HepG2 (cell line): ENCODE measurements at regions not wholly inside any gene's neighbourhood (a gene's known extent, or its start where the extent isn't known, plus 50 kb on each side); places are given as distances from the start of the nearest gene placed in this dataset.

Experiments
- ATAC-seq: fragments of 200-7000 bp; cut with Tn5 transposase; 3 replicates; pipeline ENCODE4 v1.9.1; 2020; ENCODE audit warnings: mild to moderate bottlenecking, moderate library complexity
- BruUV-seq: library from RNA; stranded (reverse); fragments of 400-500 nt; replicated peaks from 2 replicates; lab custom pipeline; 2021; lab: Mats Ljungman, UMichigan
- CTCF ChIA-PET: fragments of 300-600 bp; formaldehyde crosslinking; extraction: SDS; loops from one replicate; lab custom pipeline; 2021; ENCODE audit warnings: low total read pairs, inconsistent platforms, low intra/inter-chr PET ratio; lab: Yijun Ruan, JAX
- POLR2A ChIA-PET: fragments of 350-600 bp; sonication (Branson Sonifier 250); formaldehyde crosslinking; loops from one replicate; lab custom pipeline; 2020; ENCODE audit warnings: antibody characterized with exemption, inconsistent platforms; lab: Yijun Ruan, JAX
- DNase-seq: peaks from one replicate; pipeline ENCODE4 v3.0.0-alpha.2; 2015; ENCODE audit warnings: low spot score
- FAIRE-seq: peaks from 3 replicates; lab custom pipeline; 2011; peaks lifted over from hg19 to GRCh38; lab: Jason Lieb, UNC
- H2AFZ ChIP-seq: one replicate; pipeline ENCODE4 v1.6.1; 2011; ENCODE audit warnings: low read length, inconsistent platforms
- H3K27ac ChIP-seq: fragments of 300-600 bp; 3 replicates; pipeline ENCODE4 v1.8.0; 2011; ENCODE audit warnings: mixed run types, mild to moderate bottlenecking, mixed read lengths, low read length, inconsistent platforms; ENCODE audit not compliant: insufficient read depth; ENCODE audit errors: extremely low read length
- H3K27me3 ChIP-seq, 2 experiments: fragments of 200-600 bp in 1 of 2; 2 replicates in 1 of 2; 3 replicates in 1 of 2; pipeline versions ENCODE4 v1.6.0 to v1.8.0; 2011; ENCODE audit warnings: low read length in 2 of 2, mild to moderate bottlenecking in 2 of 2, moderate library complexity in 2 of 2, inconsistent platforms in 1 of 2; ENCODE audit not compliant: insufficient read depth in 2 of 2, control insufficient read depth in 1 of 2
- H3K36me3 ChIP-seq, 2 experiments: fragments of 200-600 bp in 1 of 2; replicated peaks in 1 of 2; 2 replicates in 1 of 2; 3 replicates in 1 of 2; pipeline versions ENCODE4 v1.5.1 to v1.8.0; 2011; ENCODE audit warnings: low read length in 2 of 2, inconsistent platforms in 1 of 2; ENCODE audit not compliant: insufficient read depth in 2 of 2, control insufficient read depth in 1 of 2
- H3K4me1 ChIP-seq: 2 replicates; pipeline ENCODE4 v1.5.1; 2012; ENCODE audit warnings: low read length, inconsistent platforms; ENCODE audit not compliant: insufficient read depth
- H3K4me2 ChIP-seq: 2 replicates; pipeline ENCODE4 v1.6.0; 2011; ENCODE audit warnings: low read depth, low read length, inconsistent platforms
- H3K4me3 ChIP-seq, 3 experiments: fragments of 200-600 bp in 1 of 3; sonication (generic), shearing (Covaris generic) in 1 of 3; replicated peaks in 1 of 3; 2 replicates each; pipeline ENCODE4 v1.5.1; 2011 to 2016; ENCODE audit warnings: low read length in 3 of 3, inconsistent platforms in 2 of 3, low read depth in 2 of 3, mild to moderate bottlenecking in 2 of 3, control low read depth in 1 of 3, mixed read lengths in 1 of 3; ENCODE audit not compliant: insufficient read depth in 1 of 3
- H3K79me2 ChIP-seq: one replicate; pipeline ENCODE4 v1.6.1; 2011; ENCODE audit warnings: low read length, inconsistent platforms; ENCODE audit not compliant: insufficient read depth
- H3K9ac ChIP-seq: 2 replicates; pipeline ENCODE4 v1.6.0; 2011; ENCODE audit warnings: mild to moderate bottlenecking, low read depth, low read length, inconsistent platforms; ENCODE audit not compliant: insufficient read depth
- H3K9me3 ChIP-seq: 2 replicates; pipeline ENCODE4 v1.5.1; 2012; ENCODE audit warnings: mild to moderate bottlenecking, low read length
- H4K20me1 ChIP-seq: 2 replicates; pipeline ENCODE4 v1.6.0; 2011; ENCODE audit warnings: inconsistent platforms, mild to moderate bottlenecking, low read length, moderate library complexity; ENCODE audit not compliant: insufficient read depth
- HOXA7 ChIP-seq: sonication (generic); formaldehyde crosslinking; IDR thresholded peaks from 2 replicates; pipeline ENCODE4 v1.8.1; 2022; ENCODE audit warnings: mild to moderate bottlenecking, missing genetic modification reagents, moderate library complexity
- IRF9 ChIP-seq: sonication (generic); formaldehyde crosslinking; IDR thresholded peaks from 2 replicates; pipeline ENCODE4 v1.8.0; 2022; ENCODE audit warnings: missing genetic modification reagents, mild to moderate bottlenecking, borderline replicate concordance
- LRRFIP1 ChIP-seq: sonication (generic); formaldehyde crosslinking; conservative IDR thresholded peaks from 2 replicates; pipeline ENCODE4 v1.4.0; 2020; ENCODE audit warnings: missing genetic modification reagents
- MXI1 ChIP-seq: IDR thresholded peaks from 3 replicates; pipeline ENCODE4 v1.6.1; 2012; ENCODE audit warnings: low read depth, low read length, inconsistent platforms, borderline replicate concordance
- ZNF224 ChIP-seq: sonication (generic); formaldehyde crosslinking; IDR thresholded peaks from 2 replicates; pipeline ENCODE4 v1.5.0; 2020; ENCODE audit warnings: mild to moderate bottlenecking, missing genetic modification reagents
- ZNF234 ChIP-seq: sonication (generic); formaldehyde crosslinking; conservative IDR thresholded peaks from 2 replicates; pipeline ENCODE4 v1.5.1; 2020; ENCODE audit warnings: mild to moderate bottlenecking, missing genetic modification reagents
- ZNF580 ChIP-seq: IDR thresholded peaks from 2 replicates; pipeline ENCODE4 v1.6.1; 2016; ENCODE audit warnings: low read depth, borderline replicate concordance
- ZNF629 ChIP-seq: sonication (generic); formaldehyde crosslinking; conservative IDR thresholded peaks from 2 replicates; pipeline ENCODE4 v1.5.0; 2020; ENCODE audit warnings: missing genetic modification reagents
- ZNF639 ChIP-seq: conservative IDR thresholded peaks from 2 replicates; pipeline ENCODE4 v1.6.1; 2018; ENCODE audit warnings: missing genetic modification reagents
- ZNF670 ChIP-seq: sonication (generic); formaldehyde crosslinking; IDR thresholded peaks from 2 replicates; pipeline ENCODE4 v1.8.0; 2022; ENCODE audit warnings: mild to moderate bottlenecking, missing genetic modification reagents, borderline replicate concordance
- ZNF800 ChIP-seq: sonication (generic); formaldehyde crosslinking; IDR thresholded peaks from 2 replicates; pipeline ENCODE4 v1.4.0; 2020; ENCODE audit warnings: missing genetic modification reagents
- WGBS: methylation state at CpG from one replicate; pipeline ENCODE4 v1.1.6; 2017; ENCODE audit warnings: low lambda C conversion rate; 5-methylcytosine and 5-hydroxymethylcytosine counted together
- in situ Hi-C: cut with HindIII; loops from 2 replicates; pipeline ENCODE4 v1.10.0; 2017; ENCODE audit warnings: low pct_unique_long_range_greater_than_20kb; ENCODE audit not compliant: extremely low pct_ligation_motif_present
- intact Hi-C: fragments of 100-400 bp; cut with micrococcal nuclease; formaldehyde crosslinking; loops from one replicate; pipeline ENCODE4 v1.10.0; 2022; ENCODE audit not compliant: unreplicated experiment

GRCh38 chr7:21355406-21355874 is 72.4 kb upstream of the SP4 start:
- POLR2A ChIA-PET: no interaction called here
- ATAC-seq (no peak), DNase-seq (no peak), FAIRE-seq (no peak)
- no TSS peak for BruUV-seq
- in situ Hi-C loops: no loop called here
- no peak overlapping the region for H3K4me2 ChIP-seq
- no peak overlapping the region for H3K9ac ChIP-seq
- H3K9me3 ChIP-seq: no peaks in the 10 kb centered on the region
- H3K27ac ChIP-seq: no peak overlapping the region
- no peaks in the 10 kb centered on the region for H3K36me3 ChIP-seq
- H4K20me1 ChIP-seq: no peaks in the 10 kb centered on the region
- no peaks in the 10 kb centered on the region for H3K4me1 ChIP-seq
- no peak overlapping the region for H3K4me3 ChIP-seq
- no peak overlapping the region for H2AFZ ChIP-seq
- no peaks in the 10 kb centered on the region for H3K79me2 ChIP-seq
- H3K27me3 ChIP-seq: 0 out of 5 replicates have a peak, but pooled peaks cover 0 to 2% of the 10 kb centered on the region in 2 experiments
- intact Hi-C loops: no loop called here
- CTCF ChIA-PET: no interaction called here
- 27% methylated on average over 2 of the region's 2 CpGs for WGBS
- TF ChIP-seq IRF9 (CRISPR knock-in tag): no peak
- TF ChIP-seq LRRFIP1 (CRISPR knock-in tag): no peak
- TF ChIP-seq, all 625 proteins: peak for 0

GRCh38 chr7:21356616-21357015 is 71.3 kb upstream of the SP4 start:
- CTCF ChIA-PET: no interaction called here
- intact Hi-C loops: no loop called here
- BruUV-seq: no TSS peak
- H3K36me3 ChIP-seq: no peaks in the 10 kb centered on the region
- FAIRE-seq (no peak), ATAC-seq (no peak), DNase-seq (no peak)
- no peak overlapping the region for H3K4me3 ChIP-seq
- POLR2A ChIA-PET: no interaction called here
- in situ Hi-C loops: no loop called here
- no peak overlapping the region for H3K4me2 ChIP-seq
- no peaks in the 10 kb centered on the region for H3K79me2 ChIP-seq
- no peak overlapping the region for H3K9ac ChIP-seq
- H3K27ac ChIP-seq: no peak overlapping the region
- H3K4me1 ChIP-seq: no peaks in the 10 kb centered on the region
- H2AFZ ChIP-seq: no peak overlapping the region
- H3K27me3 ChIP-seq: 0 out of 5 replicates have a peak, but pooled peaks cover 0 to 2% of the 10 kb centered on the region in 2 experiments
- TF ChIP-seq ZNF234 (CRISPR knock-in tag) (no peak), ZNF670 (CRISPR knock-in tag) (no peak), HOXA7 (CRISPR knock-in tag) (no peak), ZNF224 (CRISPR knock-in tag) (no peak), MXI1 (no peak), ZNF639 (CRISPR knock-in tag) (no peak), ZNF629 (no peak), ZNF800 (CRISPR knock-in tag) (no peak), ZNF580 (CRISPR knock-in tag) (no peak)
- H3K9me3 ChIP-seq: no peaks in the 10 kb centered on the region
- H4K20me1 ChIP-seq: no peaks in the 10 kb centered on the region
